ENCODE measurements at regions not wholly inside any gene's neighbourhood (a gene's known extent, or its start where the extent isn't known, plus 50 kb on each side); places are given as distances from the start of the nearest gene placed in this dataset.

GRCh38 chr5:13303445-13303844, 641.0 kb downstream of the DNAH5 start:
- no peak for DNase-seq

GRCh38 chr5:13278811-13279210, 665.7 kb downstream of the DNAH5 start:
- Histone ChIP-seq H3K4me3 (no peak overlapping the region), H3K36me3 (no peaks in the 10 kb centered on the region), H3K4me1 (no peaks in the 10 kb centered on the region), H3K27ac (no peak overlapping the region), H3K27me3 (replicated peaks in 1 of 7) (no peaks in the 10 kb centered on the region), H3K9me3 (peaks cover 0 to 9% (median 0%) of the 10 kb centered on the region in 8 donors)
- TF ChIP-seq CTCF (IDR thresholded peaks at IDR 0.05 in 8 of 11, conservative IDR thresholded peaks at IDR 0.05 in 3 of 11) (no peak), POLR2AphosphoS5 (IDR thresholded peaks at IDR 0.05) (no peak), POLR2A (IDR thresholded peaks at IDR 0.05) (no peak)
- no peak for DNase-seq
- 71 to 87% (median 83%) methylated on average over 2 of the region's 2 CpGs for WGBS, 5 donors
- intact Hi-C loops (cut with DNase I; ENCODE audit: low total_unique reads), result no loop called here

More at GRCh38 chr5:13303445-13303844, 641.0 kb downstream of the DNAH5 start:
- Histone ChIP-seq H3K36me3 (no peaks in the 10 kb centered on the region), H3K4me1 (no peaks in the 10 kb centered on the region), H3K4me3 (no peak overlapping the region), H3K9me3 (peaks cover 0 to 16% (median 0%) of the 10 kb centered on the region in 8 donors), H3K27ac (no peak overlapping the region), H3K27me3 (replicated peaks in 1 of 7) (no peaks in the 10 kb centered on the region)
- intact Hi-C loops (cut with DNase I; ENCODE audit: low total_unique reads), result no loop called here
- TF ChIP-seq POLR2AphosphoS5 (IDR thresholded peaks at IDR 0.05), result no peak
- no peak for TF ChIP-seq CTCF (IDR thresholded peaks at IDR 0.05 in 8 of 11, conservative IDR thresholded peaks at IDR 0.05 in 3 of 11)
- TF ChIP-seq POLR2A (IDR thresholded peaks at IDR 0.05), result no peak

GRCh38 chr5:13278148-13278547, 666.3 kb downstream of the DNAH5 start:
- no peak for DNase-seq
- intact Hi-C loops (cut with DNase I; ENCODE audit: low total_unique reads), result no loop called here

GRCh38 chr5:13276156-13276555, 668.3 kb downstream of the DNAH5 start:
- TF ChIP-seq POLR2A (IDR thresholded peaks at IDR 0.05) (no peak), CTCF (IDR thresholded peaks at IDR 0.05 in 8 of 11, conservative IDR thresholded peaks at IDR 0.05 in 3 of 11) (no peak), POLR2AphosphoS5 (IDR thresholded peaks at IDR 0.05) (no peak)

More at GRCh38 chr5:13278148-13278547, 666.3 kb downstream of the DNAH5 start:
- 68 to 81% (median 72%) methylated on average over 2 of the region's 2 CpGs for WGBS, 5 donors
- no peak overlapping the region for H3K4me3 ChIP-seq
- no peaks in the 10 kb centered on the region for H3K4me1 ChIP-seq
- no peak overlapping the region for H3K27ac ChIP-seq
- TF ChIP-seq POLR2AphosphoS5 (IDR thresholded peaks at IDR 0.05), result no peak
- TF ChIP-seq POLR2A (IDR thresholded peaks at IDR 0.05), result no peak
- peak in 1 of 11 experiments; percentile 15 for TF ChIP-seq CTCF (IDR thresholded peaks at IDR 0.05 in 8 of 11, conservative IDR thresholded peaks at IDR 0.05 in 3 of 11)
- H3K9me3 ChIP-seq, result peaks cover 0 to 9% (median 0%) of the 10 kb centered on the region in 8 donors
- H3K36me3 ChIP-seq, result no peaks in the 10 kb centered on the region
- no peaks in the 10 kb centered on the region for H3K27me3 ChIP-seq (replicated peaks in 1 of 7)

More at GRCh38 chr5:13276156-13276555, 668.3 kb downstream of the DNAH5 start:
- Histone ChIP-seq H3K27me3 (replicated peaks in 1 of 7) (no peaks in the 10 kb centered on the region), H3K36me3 (no peaks in the 10 kb centered on the region), H3K27ac (no peak overlapping the region), H3K4me3 (no peak overlapping the region), H3K9me3 (peaks cover 0 to 9% (median 0%) of the 10 kb centered on the region in 8 donors), H3K4me1 (no peaks in the 10 kb centered on the region)
- intact Hi-C loops (cut with DNase I; ENCODE audit: low total_unique reads), result no loop called here
- WGBS, 5 donors, result 53 to 68% (median 60%) methylated on average over 1 of the region's 1 CpG
- DNase-seq, result no peak
